SIG-M5 treated with dmso at 0.1 percent for 504 hours (cell line): ENCODE measurements at regions not wholly inside any gene's neighbourhood (a gene's known extent, or its start where the extent isn't known, plus 50 kb on each side); places are given as distances from the start of the nearest gene placed in this dataset.

ENCODE experiments used
- DNase-seq: peaks from one replicate; lab custom pipeline; 2025; ENCODE audit not compliant: unreplicated experiment; lab: John Stamatoyannopoulos, UW

DNA sequence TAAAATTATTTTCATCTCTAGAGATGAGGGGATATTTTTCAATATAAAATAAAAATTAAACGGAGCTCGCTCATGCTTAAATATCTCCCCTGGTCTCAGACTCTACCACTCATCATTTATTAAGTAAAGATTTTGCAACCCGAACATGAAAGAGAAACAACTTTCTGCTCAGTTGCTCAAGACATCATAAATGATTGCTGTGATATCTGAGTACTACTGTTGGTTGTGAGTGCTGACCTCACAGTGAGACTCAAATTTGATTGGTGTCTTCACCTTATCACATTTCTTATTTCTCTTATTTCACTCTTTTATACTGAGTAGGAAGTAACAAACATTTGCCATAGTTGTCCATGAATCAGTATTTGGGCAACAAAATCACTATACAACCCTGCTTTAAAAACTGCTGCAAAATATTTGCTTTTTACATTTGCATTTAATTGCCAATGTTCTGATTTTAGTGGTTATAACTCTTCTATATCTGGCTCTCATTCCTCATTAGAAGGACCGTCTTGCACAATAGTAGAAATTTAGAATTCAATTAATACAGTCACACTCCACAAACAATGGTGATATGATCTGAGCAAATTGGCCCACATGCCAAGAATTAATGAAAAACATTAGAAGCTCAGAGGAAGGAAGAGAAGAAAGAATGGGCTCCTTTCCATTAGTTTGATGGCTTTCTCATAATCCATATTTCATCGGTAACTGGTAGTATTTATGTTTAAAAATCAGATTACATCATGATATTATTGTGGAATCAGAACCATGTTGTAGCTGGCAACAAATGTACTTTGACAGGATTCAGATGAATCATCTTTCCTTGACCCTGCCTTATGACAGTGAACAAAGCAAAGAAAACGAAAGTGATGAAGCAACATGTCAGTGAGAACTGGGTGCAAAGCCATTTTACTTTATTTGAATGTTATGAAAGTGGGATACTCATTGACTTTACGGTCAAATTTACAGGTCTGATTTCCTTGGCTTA, 973.6 kb upstream of the TENM4 start:
- DNase-seq, result no peak

DNA sequence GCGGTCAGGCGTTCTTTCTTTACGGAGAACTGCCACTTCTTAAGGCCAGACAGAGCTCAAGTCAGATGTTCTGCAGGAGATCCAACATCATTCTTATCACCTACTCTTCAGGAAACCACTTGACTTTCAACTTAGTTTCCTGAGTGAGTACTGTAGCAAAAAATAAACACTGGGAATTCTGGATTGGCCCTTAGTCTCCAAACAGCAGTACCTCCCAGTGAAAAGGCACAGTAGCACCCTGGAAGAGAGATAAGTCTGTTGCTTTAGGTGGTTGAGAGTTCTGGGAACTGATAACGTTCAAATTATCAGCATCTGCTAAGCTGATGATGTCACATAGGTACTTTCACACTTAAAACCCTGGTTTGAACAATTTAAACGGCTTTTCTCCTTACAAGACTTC, 971.8 kb upstream of the TENM4 start:
- no peak for DNase-seq

DNA sequence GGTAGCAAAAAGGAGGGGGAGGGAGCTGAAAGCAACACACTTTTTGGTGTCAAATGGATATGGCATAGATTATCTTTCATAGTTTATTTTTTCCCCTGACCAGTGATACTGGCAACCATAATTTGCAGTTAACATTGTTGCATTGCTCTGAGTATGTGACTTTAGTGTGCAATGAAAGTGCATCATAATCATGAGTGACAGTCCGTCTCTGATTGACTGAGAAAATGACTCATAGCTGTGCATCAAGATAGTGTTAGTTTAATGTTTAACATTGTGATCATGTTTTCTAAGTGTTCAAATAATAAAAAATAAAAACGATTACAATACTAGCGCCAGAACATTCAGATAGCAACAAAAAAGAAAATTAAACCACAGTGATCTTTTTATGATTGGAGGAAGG, 952.4 kb upstream of the TENM4 start:
- no peak for DNase-seq

GRCh38 chr11:80390505-80390904, 949.7 kb upstream of the TENM4 start:
- no peak for DNase-seq

GRCh38 chr11:80388536-80388935, 947.7 kb upstream of the TENM4 start:
- DNase-seq, result no peak

GRCh38 chr11:80388130-80388529, 947.3 kb upstream of the TENM4 start:
- no peak for DNase-seq

DNA sequence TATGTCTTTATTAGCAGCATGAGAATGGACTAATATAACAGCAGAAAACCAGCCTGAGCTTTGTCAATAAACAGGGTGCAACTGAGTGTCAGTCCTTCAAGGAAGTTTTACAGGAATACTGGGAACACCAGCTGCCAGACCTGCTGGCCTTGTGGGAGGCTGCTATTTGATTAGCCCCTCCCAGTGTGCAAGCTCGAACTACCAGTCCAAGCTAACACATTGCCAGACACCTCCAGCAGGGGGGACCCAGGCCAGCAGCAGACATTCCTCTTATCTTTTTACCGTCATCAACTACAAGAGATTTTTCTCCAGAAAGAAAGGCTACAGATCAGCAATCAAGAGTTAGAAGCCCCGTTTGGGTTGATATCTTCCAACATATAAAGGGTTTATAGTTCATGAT, 942.8 kb upstream of the TENM4 start:
- DNase-seq, result peak; percentile 0

- peak; percentile 1 for DNase-seq
Measured at GRCh38 chr11:80379620-80380278, 938.9 kb upstream of the TENM4 start.

DNA sequence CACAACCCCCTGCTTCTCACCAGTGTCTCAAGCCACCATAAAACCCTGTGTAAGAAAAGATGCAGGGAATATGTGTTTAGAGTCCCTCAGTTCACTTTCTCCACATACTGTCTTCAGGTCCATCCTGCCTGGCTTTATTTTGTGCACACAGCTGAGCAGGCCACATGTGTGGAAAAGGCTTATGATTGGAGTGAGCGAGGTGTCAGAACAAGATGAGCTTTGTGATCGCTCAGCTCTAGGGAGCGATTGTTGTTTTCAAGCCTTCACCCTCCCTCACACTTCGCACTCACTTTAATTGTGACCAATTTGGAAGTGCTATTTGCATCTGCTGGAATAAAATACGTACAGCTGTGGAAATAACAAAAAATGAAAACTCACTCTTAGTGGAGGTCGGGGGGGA, 931.1 kb upstream of the TENM4 start:
- no peak for DNase-seq

GRCh38 chr11:80365980-80366379, 925.1 kb upstream of the TENM4 start:
- DNase-seq, result no peak

- no peak for DNase-seq
Measured at GRCh38 chr11:80365076-80365725, 924.4 kb upstream of the TENM4 start.

DNA sequence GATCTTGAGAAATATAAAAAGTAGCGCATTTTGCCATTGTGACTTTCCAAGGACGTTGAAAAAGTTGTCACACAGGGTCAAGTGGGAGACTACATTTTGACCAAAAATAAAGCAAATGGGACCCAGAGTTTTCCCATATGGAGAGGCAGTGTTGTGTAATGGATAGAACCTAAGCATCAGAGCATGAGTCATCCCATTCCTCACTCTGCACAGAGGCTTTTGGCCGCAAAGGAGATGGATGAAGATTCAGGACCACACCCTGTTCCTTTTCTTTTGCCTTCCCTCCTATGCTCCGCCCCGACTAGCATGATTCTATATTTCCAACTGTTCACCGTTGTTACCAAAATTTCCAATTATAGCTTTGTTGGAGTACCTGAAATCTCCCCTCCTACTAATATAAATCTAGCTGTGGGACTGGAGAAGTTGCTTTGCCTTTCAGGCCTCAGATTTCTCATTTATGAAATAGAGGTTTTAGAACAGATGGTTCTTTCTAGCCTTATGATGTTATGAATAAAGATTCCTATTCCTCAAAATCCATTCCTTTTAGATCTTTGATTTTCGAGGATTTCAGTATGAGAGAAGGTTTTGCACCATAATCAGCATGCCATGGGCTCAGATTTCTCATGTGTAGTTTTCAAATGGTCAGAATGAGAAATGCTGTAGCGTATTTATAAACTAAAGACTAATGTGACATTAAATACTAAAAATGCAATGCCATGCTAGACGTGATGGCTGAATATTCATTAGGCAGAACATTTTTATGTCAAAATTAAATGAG, 921.9 kb upstream of the TENM4 start:
- DNase-seq, result no peak

- DNase-seq, result no peak
Measured at GRCh38 chr11:80355251-80355650, 914.4 kb upstream of the TENM4 start.

- DNase-seq, result no peak
Measured at GRCh38 chr11:80350541-80350940, 909.7 kb upstream of the TENM4 start.

GRCh38 chr11:80349997-80350396, 909.2 kb upstream of the TENM4 start:
- no peak for DNase-seq

- no peak for DNase-seq
Measured at GRCh38 chr11:80346353-80347059, 905.7 kb upstream of the TENM4 start.

GRCh38 chr11:80343436-80343835, 902.6 kb upstream of the TENM4 start:
- DNase-seq, result no peak

DNA sequence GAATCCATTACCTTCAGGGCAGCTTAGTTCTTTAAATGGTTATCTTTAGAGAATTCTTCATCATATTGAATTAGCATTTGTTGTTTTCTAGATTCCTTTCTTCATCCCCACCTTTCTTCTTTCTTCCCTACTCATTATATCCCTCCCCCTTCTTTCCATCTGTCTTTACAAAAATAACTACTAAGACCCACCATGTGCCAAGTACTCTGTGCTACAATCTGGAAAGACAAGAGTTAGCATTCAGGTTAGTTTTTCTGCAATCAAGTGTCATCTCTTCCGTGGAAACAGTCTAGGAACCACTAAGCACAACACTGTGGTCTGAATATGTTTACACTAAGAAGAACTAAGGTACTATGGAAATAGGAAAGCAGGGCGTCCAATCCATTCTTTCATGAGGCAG, 897.4 kb upstream of the TENM4 start:
- no peak for DNase-seq

DNA sequence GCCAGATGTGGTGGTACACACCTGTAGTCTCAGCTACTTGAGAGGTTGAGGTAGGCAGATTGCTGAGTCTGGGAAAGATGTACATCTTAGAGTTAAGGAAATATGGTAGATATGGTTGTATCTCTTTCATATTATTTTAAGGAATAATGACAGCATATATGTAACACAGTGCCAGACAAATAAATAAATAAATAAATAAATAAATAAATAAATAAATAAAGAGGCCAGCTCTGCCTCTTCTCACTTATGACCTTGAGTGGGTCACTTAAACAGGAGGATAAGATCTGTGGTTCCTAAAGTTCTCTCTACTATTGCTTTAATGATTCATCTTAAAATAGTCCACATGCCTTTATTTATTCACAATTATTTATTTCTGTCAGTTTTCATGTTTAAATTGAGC, 890.9 kb upstream of the TENM4 start:
- DNase-seq, result no peak

- DNase-seq, result no peak
Measured at GRCh38 chr11:80330264-80330663, 889.4 kb upstream of the TENM4 start.
